Liver (tissue), 8 donors: ENCODE measurements at regions not wholly inside any gene's neighbourhood (a gene's known extent, or its start where the extent isn't known, plus 50 kb on each side); places are given as distances from the start of the nearest gene placed in this dataset.

Source experiments
- DNase-seq: peaks from one replicate; pipeline ENCODE4 v3.0.0-alpha.2; 2017; ENCODE audit warnings: low spot score
- H3K27ac ChIP-seq, 2 donors: one replicate each; pipeline ENCODE4 v1.7.0; 2013; ENCODE audit warnings: inconsistent platforms in 2 of 2, low read length in 2 of 2, control low read depth in 1 of 2, low read depth in 1 of 2, mild to moderate bottlenecking in 1 of 2
- H3K27me3 ChIP-seq, 4 donors: one replicate each; pipeline versions ENCODE4 v1.6.1 to v1.7.0; 2013; ENCODE audit warnings: low read length in 3 of 4, inconsistent platforms in 1 of 4, mild to moderate bottlenecking in 1 of 4, moderate library complexity in 1 of 4; ENCODE audit not compliant: control insufficient read depth in 4 of 4, insufficient read depth in 4 of 4
- H3K36me3 ChIP-seq, 4 donors: one replicate each; pipeline versions ENCODE4 v1.6.1 to v1.7.0; 2013; ENCODE audit warnings: low read length in 3 of 4, mild to moderate bottlenecking in 3 of 4, low read depth in 1 of 4, moderate library complexity in 1 of 4; ENCODE audit not compliant: control insufficient read depth in 4 of 4, insufficient read depth in 3 of 4
- H3K4me1 ChIP-seq, 4 donors: one replicate each; pipeline versions ENCODE4 v1.6.1 to v1.7.0; 2013; ENCODE audit warnings: low read length in 3 of 4, mild to moderate bottlenecking in 3 of 4, moderate library complexity in 1 of 4; ENCODE audit not compliant: control insufficient read depth in 4 of 4, insufficient read depth in 4 of 4
- H3K4me3 ChIP-seq, 3 donors: one replicate each; pipeline versions ENCODE4 v1.6.1 to v1.7.0; 2013; ENCODE audit warnings: low read length in 3 of 3, control low read depth in 1 of 3, low read depth in 1 of 3, mild to moderate bottlenecking in 1 of 3
- H3K9ac ChIP-seq, 2 donors: one replicate each; pipeline ENCODE4 v1.7.0; 2013; ENCODE audit warnings: low read length in 2 of 2, mild to moderate bottlenecking in 2 of 2, moderate library complexity in 2 of 2, control low read depth in 1 of 2, low read depth in 1 of 2
- H3K9me3 ChIP-seq, 4 donors: one replicate each; pipeline versions ENCODE4 v1.6.1 to v1.7.0; 2013; ENCODE audit warnings: low read length in 3 of 4; ENCODE audit not compliant: control insufficient read depth in 4 of 4
- ATF3 ChIP-seq: IDR thresholded peaks from 2 replicates; pipeline ENCODE4 v1.6.1; 2016; ENCODE audit warnings: antibody characterized with exemption
- EGR1 ChIP-seq, 2 donors: IDR thresholded peaks; 2 replicates each; pipeline ENCODE4 v1.6.1; 2016 to 2018; ENCODE audit warnings: antibody characterized with exemption in 2 of 2, low read depth in 2 of 2
- FOXA1 ChIP-seq: IDR thresholded peaks from 2 replicates; pipeline ENCODE4 v1.6.1; 2016; ENCODE audit warnings: antibody characterized with exemption
- FOXA2 ChIP-seq: IDR thresholded peaks from 2 replicates; pipeline ENCODE4 v1.6.1; 2016; ENCODE audit warnings: antibody characterized with exemption
- GABPA ChIP-seq, 2 donors: IDR thresholded peaks in 1 of 2; conservative IDR thresholded peaks in 1 of 2; 2 replicates each; pipeline ENCODE4 v1.6.1; 2016; ENCODE audit warnings: antibody characterized with exemption in 2 of 2, mild to moderate bottlenecking in 1 of 2, moderate library complexity in 1 of 2
- HNF4A ChIP-seq, 2 donors: conservative IDR thresholded peaks; 2 replicates each; pipeline ENCODE4 v1.6.1; 2016; ENCODE audit warnings: antibody characterized with exemption in 2 of 2, mild to moderate bottlenecking in 2 of 2
- HNF4G ChIP-seq: IDR thresholded peaks from 2 replicates; pipeline ENCODE4 v1.6.1; 2016; ENCODE audit warnings: antibody characterized with exemption
- JUND ChIP-seq, 2 donors: IDR thresholded peaks; 2 replicates each; pipeline ENCODE4 v1.6.1; 2016; ENCODE audit warnings: antibody characterized with exemption in 2 of 2
- NR2F2 ChIP-seq: IDR thresholded peaks from 2 replicates; pipeline ENCODE4 v1.6.1; 2016; ENCODE audit warnings: antibody characterized with exemption
- RAD21 ChIP-seq, 2 donors: IDR thresholded peaks; 2 replicates each; pipeline ENCODE4 v1.6.1; 2016; ENCODE audit warnings: antibody characterized with exemption in 2 of 2, mild to moderate bottlenecking in 2 of 2
- REST ChIP-seq: IDR thresholded peaks from 2 replicates; pipeline ENCODE4 v1.6.1; 2016; ENCODE audit warnings: antibody characterized with exemption, mild to moderate bottlenecking
- RXRA ChIP-seq, 2 donors: IDR thresholded peaks; 2 replicates each; pipeline ENCODE4 v1.6.1; 2017 to 2018; ENCODE audit warnings: antibody characterized with exemption in 2 of 2, mild to moderate bottlenecking in 1 of 2
- SP1 ChIP-seq: IDR thresholded peaks from 2 replicates; pipeline ENCODE4 v1.6.1; 2018; ENCODE audit warnings: antibody characterized with exemption, mild to moderate bottlenecking
- TAF1 ChIP-seq: conservative IDR thresholded peaks from 2 replicates; pipeline ENCODE4 v1.6.1; 2016; ENCODE audit warnings: antibody characterized with exemption, mild to moderate bottlenecking
- YY1 ChIP-seq: IDR thresholded peaks from 2 replicates; pipeline ENCODE4 v1.6.1; 2016; ENCODE audit warnings: antibody characterized with exemption, mild to moderate bottlenecking
- ZBTB33 ChIP-seq: IDR thresholded peaks from 2 replicates; pipeline ENCODE4 v1.6.1; 2016; ENCODE audit warnings: antibody characterized with exemption
- WGBS: extraction: QIAGEN DNeasy Blood & Tissue Kit; methylation state at CpG from one replicate; pipeline ENCODE4 v1.1.7; 2013; 5-methylcytosine and 5-hydroxymethylcytosine counted together
- TF ChIP-seq, protein P1 (sequence below): fragments of 150-350 bp; IDR thresholded peaks from 2 replicates; pipeline ENCODE4 v1.5.1; 2017; ENCODE audit warnings: improper control_type of control experiment, low read depth, low read length; ENCODE audit not compliant: missing input control
- TF ChIP-seq, protein P2 (sequence below): IDR thresholded peaks from 2 replicates; pipeline ENCODE4 v1.6.1; 2016; ENCODE audit warnings: antibody characterized with exemption
- donor health status: healthy.
- donor health status: healthy.
- donor health status: healthy.
- donor health status: healthy.
- donor health status: healthy.

GRCh38 chr7:33720870-33721269 is 184.5 kb upstream of the BMPER start:
- H3K9ac ChIP-seq, result no peak overlapping the region
- DNase-seq, result no peak
- H3K36me3 ChIP-seq, result no peaks in the 10 kb centered on the region
- 89% methylated on average over 3 of the region's 3 CpGs for WGBS
- no peak overlapping the region for H3K4me3 ChIP-seq
- no peaks in the 10 kb centered on the region for H3K9me3 ChIP-seq
- H3K27me3 ChIP-seq, result no peaks in the 10 kb centered on the region
- no peak overlapping the region for H3K27ac ChIP-seq
- TF ChIP-seq EGR1 (IDR thresholded peaks at IDR 0.05; ENCODE audit: low read depth in 2 of 2), result no peak
- no peak for TF ChIP-seq GABPA (IDR thresholded peaks at IDR 0.05 in 1 of 2, conservative IDR thresholded peaks at IDR 0.05 in 1 of 2)
- no peak for TF ChIP-seq FOXA2
- no peak for TF ChIP-seq YY1
- TF ChIP-seq REST, result no peak
- no peak for TF ChIP-seq JUND (IDR thresholded peaks at IDR 0.05)
- no peak for TF ChIP-seq FOXA1
- TF ChIP-seq RXRA (IDR thresholded peaks at IDR 0.05), result no peak
- TF ChIP-seq TAF1, result no peak
- TF ChIP-seq HNF4A (conservative IDR thresholded peaks at IDR 0.05), result no peak
- H3K4me1 ChIP-seq, result no peaks in the 10 kb centered on the region

- Histone ChIP-seq H3K27ac (no peak overlapping the region), H3K4me1 (no peaks in the 10 kb centered on the region), H3K4me3 (no peak overlapping the region), H3K27me3 (no peaks in the 10 kb centered on the region), H3K36me3 (no peaks in the 10 kb centered on the region), H3K9ac (no peak overlapping the region), H3K9me3 (no peaks in the 10 kb centered on the region)
- 89% methylated on average over 4 of the region's 4 CpGs for WGBS
- no peak for DNase-seq
- TF ChIP-seq, protein P1, sequence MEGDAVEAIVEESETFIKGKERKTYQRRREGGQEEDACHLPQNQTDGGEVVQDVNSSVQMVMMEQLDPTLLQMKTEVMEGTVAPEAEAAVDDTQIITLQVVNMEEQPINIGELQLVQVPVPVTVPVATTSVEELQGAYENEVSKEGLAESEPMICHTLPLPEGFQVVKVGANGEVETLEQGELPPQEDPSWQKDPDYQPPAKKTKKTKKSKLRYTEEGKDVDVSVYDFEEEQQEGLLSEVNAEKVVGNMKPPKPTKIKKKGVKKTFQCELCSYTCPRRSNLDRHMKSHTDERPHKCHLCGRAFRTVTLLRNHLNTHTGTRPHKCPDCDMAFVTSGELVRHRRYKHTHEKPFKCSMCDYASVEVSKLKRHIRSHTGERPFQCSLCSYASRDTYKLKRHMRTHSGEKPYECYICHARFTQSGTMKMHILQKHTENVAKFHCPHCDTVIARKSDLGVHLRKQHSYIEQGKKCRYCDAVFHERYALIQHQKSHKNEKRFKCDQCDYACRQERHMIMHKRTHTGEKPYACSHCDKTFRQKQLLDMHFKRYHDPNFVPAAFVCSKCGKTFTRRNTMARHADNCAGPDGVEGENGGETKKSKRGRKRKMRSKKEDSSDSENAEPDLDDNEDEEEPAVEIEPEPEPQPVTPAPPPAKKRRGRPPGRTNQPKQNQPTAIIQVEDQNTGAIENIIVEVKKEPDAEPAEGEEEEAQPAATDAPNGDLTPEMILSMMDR, result no peak
- TF ChIP-seq HNF4G, result no peak
- no peak for TF ChIP-seq RXRA (IDR thresholded peaks at IDR 0.05)
- no peak for TF ChIP-seq RAD21 (IDR thresholded peaks at IDR 0.05)
- TF ChIP-seq, protein P2, sequence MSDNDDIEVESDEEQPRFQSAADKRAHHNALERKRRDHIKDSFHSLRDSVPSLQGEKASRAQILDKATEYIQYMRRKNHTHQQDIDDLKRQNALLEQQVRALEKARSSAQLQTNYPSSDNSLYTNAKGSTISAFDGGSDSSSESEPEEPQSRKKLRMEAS, result no peak
- TF ChIP-seq HNF4A (conservative IDR thresholded peaks at IDR 0.05), result no peak
- TF ChIP-seq REST, result no peak
- no peak for TF ChIP-seq ZBTB33
- no peak for TF ChIP-seq ATF3
- no peak for TF ChIP-seq JUND (IDR thresholded peaks at IDR 0.05)
- no peak for TF ChIP-seq NR2F2
- no peak for TF ChIP-seq YY1
- TF ChIP-seq FOXA1, result no peak
- no peak for TF ChIP-seq FOXA2
- TF ChIP-seq SP1, result no peak
- TF ChIP-seq GABPA (IDR thresholded peaks at IDR 0.05 in 1 of 2, conservative IDR thresholded peaks at IDR 0.05 in 1 of 2), result no peak
- TF ChIP-seq EGR1 (IDR thresholded peaks at IDR 0.05; ENCODE audit: low read depth in 2 of 2), result no peak
- no peak for TF ChIP-seq TAF1
Observed at GRCh38 chr7:33721895-33722294, 183.4 kb upstream of the BMPER start.
